ENCODE measurements at regions not wholly inside any gene's neighbourhood (a gene's known extent, or its start where the extent isn't known, plus 50 kb on each side); places are given as distances from the start of the nearest gene placed in this dataset.
A peak's percentile ranks its signal among the peaks of the same experiment; 100 is the strongest.
"Not testable (repeated sequence)": the region's sequence is repeated elsewhere in the genome, so short reads cannot be mapped to it uniquely, and the experiment has no call there.

DNA sequence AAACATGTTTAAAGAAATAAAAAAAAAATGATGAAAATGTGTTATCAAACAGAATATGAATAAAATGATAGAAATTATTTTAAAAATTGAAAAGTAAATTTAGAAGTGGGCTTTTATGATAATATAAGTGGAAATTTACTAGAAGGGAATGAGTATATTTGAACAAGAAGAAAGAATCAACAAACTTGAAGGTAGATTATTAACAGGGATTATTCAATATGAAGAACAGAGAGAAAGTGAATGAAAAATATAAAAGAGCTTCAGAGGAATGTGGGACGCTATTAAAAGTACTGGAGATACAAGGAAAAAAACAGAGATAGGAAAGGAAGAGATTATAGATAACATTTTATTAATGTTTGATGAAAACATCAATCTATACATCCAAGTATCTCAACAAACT, 1014.4 kb upstream of the CITED2 start:
- no peak for DNase-seq (ENCODE audit: low read depth in 4 of 4, low spot score in 3 of 4)

DNA sequence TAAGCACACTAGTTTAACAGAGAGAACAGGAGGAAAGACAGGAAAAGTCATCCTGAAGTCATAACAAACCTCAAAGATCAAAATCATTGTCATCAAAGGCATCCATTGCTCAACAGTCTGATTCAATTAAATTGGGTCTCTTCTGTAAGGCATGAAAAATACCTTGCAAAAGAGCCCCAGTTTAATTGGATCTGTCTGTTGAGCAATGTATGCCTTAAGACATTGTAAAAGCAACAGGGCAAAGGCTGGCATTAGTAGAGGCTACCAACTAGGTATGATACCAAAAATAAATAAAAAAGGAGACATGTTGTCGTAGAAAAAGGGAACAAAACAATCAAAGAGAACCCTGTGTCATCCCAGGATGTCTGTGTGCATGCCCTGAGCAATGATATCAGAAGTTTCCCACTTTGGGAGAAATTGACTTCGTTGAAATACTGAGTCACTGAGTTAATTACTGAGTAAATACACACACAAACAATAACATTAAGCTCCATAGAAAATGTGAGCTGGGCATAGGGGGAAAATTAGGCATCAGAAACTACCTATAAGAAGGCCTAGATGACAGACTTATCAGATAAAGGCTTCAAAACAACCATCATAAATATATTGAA, 1013.8 kb upstream of the CITED2 start:
- no peak for DNase-seq (ENCODE audit: low read depth in 4 of 4, low spot score in 3 of 4)

DNA sequence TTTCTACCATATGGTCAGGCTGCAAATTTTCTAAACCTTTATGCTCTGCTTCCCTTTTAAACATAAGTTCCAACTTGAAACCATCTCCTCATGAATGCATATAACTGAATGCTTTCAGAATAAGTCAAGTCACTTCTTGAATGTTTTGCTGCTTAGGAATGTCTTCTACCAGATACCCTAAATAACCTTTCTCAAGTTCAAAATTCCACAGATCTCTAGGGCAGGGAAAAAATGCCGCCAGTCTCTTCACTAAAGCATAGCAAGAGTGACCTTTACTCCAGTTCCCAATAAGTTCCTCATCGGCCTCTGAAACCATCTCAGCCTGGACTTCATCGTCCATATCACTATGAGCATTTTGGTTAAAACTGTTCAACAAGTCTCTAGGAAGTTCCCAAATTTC, 1011.2 kb upstream of the CITED2 start:
- no peak for DNase-seq (ENCODE audit: low read depth in 4 of 4, low spot score in 3 of 4)

DNA sequence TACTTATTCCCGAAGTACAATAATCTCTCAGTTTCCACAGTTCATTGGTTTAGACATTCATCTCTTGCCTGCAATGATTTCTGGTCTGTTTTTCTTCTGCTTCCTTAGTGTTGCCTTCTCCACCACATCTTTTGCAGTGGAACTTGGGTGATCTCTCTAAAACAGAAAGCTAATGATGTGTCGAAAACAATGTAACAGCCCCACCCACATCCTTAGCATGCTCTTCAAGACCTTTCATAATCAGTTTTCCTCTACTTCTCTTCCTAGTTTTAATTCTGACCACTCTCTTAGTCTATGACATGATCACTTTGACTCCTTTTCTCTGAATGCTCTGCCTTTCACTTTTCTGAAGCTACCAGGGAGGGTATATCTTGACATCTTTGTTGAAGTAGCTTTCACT, 1007.9 kb upstream of the CITED2 start:
- DNase-seq (ENCODE audit: low read depth in 4 of 4, low spot score in 3 of 4), result no peak

DNA sequence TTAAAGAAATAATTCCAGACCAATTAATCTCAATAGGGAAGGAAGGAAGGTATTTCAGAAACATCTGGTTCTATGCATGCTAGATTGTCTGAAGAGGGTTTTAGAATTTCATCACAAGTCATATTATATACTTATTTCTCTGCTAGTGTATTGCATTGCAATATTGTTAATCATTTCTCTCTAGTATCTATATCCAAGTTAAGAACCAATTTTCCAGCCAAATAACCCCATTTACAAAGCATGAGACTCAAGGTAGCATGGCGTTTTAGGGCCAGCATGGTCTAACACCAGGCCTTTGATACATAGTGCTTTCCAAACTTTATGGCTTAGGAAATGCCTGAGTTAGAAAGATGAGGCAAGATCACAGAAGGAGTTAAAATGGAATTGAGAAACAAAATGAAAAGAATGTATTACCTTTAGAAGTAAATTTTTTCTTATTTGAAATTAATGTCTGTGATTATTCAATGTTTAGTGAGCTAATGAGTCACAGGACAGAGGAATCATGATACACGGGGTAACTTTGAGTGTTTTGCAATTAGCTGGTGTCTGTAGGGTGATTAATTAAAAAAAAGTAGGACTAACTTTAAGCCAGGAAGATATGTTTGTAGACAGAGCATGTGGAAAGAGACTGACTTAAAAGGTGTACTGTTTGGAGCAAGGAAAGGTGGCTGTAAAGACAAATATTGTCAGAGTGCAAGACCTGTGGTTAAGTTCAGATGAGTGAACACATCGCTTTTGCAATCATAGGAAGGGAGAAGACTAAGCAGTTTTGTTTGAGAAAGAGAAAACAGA, 1006.2 kb upstream of the CITED2 start:
- DNase-seq (ENCODE audit: low read depth in 4 of 4, low spot score in 3 of 4), result no peak

GRCh38 chr6:140379919-140380318, 1005.5 kb upstream of the CITED2 start:
- no peak for DNase-seq (ENCODE audit: low read depth in 4 of 4, low spot score in 3 of 4)

DNA sequence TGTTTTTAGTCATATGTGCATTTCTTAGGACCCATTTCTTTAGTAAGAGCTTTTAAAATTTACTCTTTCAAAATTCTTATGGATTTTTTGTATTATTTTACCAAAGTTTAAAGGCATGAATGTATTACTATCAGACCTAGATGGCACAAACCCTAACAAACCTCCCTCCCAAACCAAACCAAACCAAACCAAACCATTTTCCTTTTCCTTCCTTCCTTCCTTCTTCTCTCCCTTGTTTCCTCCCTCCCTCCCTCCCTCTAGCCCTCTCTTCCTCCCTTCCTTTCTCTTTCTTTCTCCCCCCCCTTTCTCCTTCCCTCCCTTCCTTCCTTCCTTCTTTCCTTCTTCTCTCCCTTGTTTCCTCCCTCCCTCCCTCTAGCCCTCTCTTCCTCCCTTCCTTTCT, 1001.8 kb upstream of the CITED2 start:
- DNase-seq (ENCODE audit: low read depth in 4 of 4, low spot score in 3 of 4), result no peak

GRCh38 chr6:140373728-140374127, 999.3 kb upstream of the CITED2 start:
- not testable (repeated sequence) for DNase-seq (ENCODE audit: low read depth in 4 of 4, low spot score in 3 of 4)

DNA sequence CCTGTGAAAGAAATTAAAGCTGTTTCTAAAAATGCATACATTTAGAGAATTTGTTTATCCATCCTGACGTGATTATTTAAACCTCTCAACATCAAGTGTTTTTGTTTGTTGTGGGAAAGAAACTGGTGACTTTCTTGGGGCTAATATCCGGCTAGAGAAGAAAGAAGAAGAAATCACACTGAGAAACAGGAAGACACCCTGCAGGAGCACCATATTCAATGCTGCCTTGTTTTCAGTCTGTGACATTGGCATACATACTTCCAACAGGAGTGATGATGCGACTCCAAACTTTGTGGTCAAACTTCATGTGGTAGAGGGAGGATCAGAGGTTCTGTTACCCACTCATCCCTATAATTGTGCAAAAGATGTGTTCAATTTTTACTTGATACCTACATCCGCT, 997.6 kb upstream of the CITED2 start:
- no peak for DNase-seq (ENCODE audit: low read depth in 4 of 4, low spot score in 3 of 4)

DNA sequence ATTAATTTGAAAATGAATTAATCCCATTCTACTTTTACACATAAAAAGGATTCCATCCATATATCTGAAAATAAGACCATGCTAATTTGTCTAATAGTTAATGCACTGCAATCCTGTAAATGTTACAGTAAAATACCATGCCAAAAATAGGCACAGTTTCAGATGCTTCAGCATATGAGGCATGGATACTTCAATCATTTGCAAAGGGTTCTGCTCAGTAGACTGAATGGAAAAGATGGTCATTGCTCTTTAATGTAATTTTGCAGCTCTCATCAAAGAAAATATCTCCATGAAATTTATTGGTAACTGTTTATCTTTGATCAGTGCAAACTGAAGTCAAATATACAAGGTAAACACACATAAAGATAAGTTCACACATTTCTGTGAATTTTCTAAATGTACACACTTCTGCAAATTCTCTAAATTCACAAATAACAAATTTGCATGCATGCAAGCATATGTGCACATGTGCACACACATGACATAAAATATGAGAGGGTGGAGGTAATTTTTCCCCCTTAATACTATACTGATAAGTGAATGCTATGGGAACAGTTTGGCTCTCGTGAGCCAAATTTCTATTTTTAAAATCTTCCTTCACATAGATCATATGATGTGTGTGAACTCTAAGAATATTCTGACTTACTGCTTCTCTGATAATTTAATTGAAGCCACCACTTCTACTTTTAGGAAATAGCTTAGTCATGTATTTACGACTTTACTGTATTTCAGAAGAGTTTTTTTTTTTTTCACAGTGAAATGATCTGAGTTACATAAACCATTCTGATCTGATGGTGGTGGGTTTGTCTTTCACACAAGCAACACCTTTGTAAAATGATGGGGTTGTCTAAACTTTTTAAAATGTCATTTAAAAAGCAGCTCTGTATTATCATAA, 996.8 kb upstream of the CITED2 start:
- no peak for DNase-seq (ENCODE audit: low read depth in 4 of 4, low spot score in 3 of 4)

DNA sequence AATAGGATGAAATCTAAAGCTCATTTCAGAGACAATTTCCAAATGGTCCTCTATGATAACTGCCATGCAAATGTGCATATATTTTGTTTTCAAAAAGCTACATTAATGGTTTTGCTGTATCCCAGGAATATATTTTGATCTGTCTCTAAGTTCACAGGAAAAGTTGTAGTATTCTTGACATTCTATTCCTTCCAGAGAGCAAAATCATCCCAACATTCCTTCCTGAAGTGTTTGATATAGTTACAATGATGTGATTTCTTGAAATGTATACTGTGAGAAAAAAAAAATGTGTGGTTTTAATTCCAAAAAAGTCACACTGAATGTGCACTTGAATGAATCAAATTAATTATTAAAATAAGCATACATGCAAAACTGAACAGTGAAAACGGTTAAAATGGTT, 996.0 kb upstream of the CITED2 start:
- no peak for DNase-seq (ENCODE audit: low read depth in 4 of 4, low spot score in 3 of 4)

DNA sequence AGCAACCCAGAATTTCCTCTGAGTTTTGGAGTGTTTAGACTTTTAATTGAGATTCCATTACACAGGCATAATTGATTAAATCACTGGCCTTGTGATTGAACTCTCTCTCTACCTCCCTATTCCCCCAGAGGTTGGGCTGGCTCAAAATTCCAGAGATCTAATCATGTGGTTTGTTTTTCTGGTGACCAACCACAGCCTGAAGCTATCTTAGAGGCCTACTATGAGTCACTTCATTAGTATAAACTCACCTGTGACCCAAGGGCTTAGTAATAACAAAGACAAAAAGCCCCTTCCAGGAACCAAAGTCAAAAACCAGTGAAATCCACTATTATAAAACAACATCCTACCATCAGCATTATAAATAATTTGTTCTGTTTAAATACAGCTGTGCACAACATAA, 992.5 kb upstream of the CITED2 start:
- no peak for DNase-seq (ENCODE audit: low read depth in 4 of 4, low spot score in 3 of 4)

DNA sequence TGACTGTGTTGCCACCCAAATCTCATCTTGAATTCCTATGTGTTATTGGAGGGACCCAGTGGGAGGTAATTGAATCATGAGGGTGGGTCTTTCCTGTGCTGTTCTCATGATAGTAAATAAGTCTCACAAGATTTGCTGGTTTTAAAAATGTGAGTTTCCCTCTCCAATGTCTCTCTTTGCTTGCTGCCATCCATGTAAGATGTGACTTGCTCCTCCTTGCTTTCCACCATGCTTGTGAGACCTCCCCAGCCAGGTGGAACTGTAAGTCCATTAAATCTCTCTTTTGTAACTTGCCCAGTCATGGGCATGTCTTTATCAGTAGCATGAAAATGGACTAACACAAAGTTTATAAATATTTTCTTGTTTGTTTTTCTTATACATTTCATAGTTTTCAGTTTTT, 990.5 kb upstream of the CITED2 start:
- no peak for DNase-seq (ENCODE audit: low read depth in 4 of 4, low spot score in 3 of 4)

- no peak for DNase-seq (ENCODE audit: low read depth in 4 of 4, low spot score in 3 of 4)
Observed at GRCh38 chr6:140360651-140361050, 986.2 kb upstream of the CITED2 start.

DNA sequence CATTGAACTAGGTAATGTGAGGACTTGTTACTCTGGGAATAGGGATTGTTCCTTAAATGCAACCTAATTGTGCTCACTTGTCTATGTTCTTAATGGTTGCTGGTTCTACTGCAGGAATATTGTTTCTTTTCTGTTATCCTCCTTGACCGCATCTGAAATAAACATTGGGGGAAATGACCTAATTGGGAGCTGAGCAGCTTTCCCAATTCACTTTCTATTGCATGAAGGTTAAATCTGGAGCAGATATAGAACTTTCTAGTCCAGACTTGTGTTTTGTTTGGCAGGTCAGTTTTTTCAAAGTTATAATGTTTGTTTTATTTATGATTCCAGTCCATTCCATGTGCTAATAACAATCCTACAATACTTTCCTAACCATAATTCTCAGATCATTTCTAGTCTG, 981.0 kb upstream of the CITED2 start:
- DNase-seq (ENCODE audit: low read depth in 4 of 4, low spot score in 3 of 4), result no peak

DNA sequence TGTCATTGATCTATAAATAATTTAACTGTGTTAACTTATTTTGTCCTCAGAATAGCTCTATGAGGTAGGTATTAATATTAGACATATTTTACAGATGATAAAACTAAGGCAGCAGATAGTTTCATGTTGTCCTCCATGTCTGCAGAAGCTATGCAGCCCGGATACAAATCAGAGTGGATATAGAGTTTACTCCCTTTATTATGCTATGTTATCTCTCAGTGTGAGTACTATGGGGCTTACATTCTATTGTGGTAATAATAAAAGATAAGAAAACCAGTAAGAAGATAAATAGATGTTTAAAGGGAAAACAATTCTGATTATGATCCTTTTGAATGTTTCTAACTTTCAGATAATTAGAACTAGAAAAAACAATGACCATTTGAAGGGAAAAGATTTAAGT, 979.8 kb upstream of the CITED2 start:
- DNase-seq (ENCODE audit: low read depth in 4 of 4, low spot score in 3 of 4), result no peak

DNA sequence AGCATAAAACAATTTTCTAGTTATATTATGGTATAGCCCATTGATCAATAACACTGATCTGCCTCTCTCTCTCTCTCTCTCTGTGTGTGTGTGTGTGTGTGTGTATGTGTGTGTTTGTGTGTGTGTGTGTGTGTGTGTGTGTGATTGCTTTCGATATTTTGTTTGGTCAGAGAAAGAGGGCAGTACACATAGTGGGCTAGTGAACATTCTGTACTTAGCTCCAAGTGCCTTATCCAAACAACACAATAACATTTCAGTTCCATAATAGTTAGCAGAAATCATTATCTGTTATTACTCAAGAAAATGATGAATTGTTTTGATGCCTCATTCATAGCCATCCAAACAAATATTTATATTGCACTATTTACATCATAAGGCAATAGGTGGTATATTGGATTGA, 979.1 kb upstream of the CITED2 start:
- no peak for DNase-seq (ENCODE audit: low read depth in 4 of 4, low spot score in 3 of 4)

- peak in 1 of 4 donors; percentile 4 for DNase-seq (ENCODE audit: low read depth in 4 of 4, low spot score in 3 of 4)
Observed at GRCh38 chr6:140346428-140346827, 972.0 kb upstream of the CITED2 start.

- no peak for DNase-seq (ENCODE audit: low read depth in 4 of 4, low spot score in 3 of 4)
Observed at GRCh38 chr6:140345935-140346334, 971.5 kb upstream of the CITED2 start.

GRCh38 chr6:140344142-140344913, 969.9 kb upstream of the CITED2 start:
- DNase-seq (ENCODE audit: low read depth in 4 of 4, low spot score in 3 of 4), result no peak

DNA sequence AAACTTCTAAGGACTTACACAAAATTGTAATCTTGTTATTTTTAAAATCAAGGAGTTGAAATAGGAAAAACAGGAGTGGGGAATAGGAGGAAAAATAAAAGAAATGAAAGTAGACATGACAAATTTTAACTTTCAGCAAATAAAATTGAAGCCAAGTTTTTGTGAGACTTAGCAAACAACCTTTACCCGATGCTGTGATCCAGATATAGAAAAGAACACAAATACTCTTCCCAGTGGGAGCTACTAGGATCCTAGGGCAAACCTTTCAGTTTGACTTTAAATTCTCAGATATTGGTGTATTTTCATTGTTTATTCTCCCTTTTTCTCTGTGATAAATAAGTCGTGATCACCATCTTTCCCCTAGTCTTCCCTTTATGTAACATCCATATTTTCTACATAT, 968.7 kb upstream of the CITED2 start:
- no peak for DNase-seq (ENCODE audit: low read depth in 4 of 4, low spot score in 3 of 4)
